Endothelial cell of umbilical vein (primary cell): ENCODE measurements at regions not wholly inside any gene's neighbourhood (a gene's known extent, or its start where the extent isn't known, plus 50 kb on each side); places are given as distances from the start of the nearest gene placed in this dataset.

Source experiments
- BruUV-seq: library from RNA; stranded (reverse); fragments of 400-500 nt; replicated peaks from 2 replicates; lab custom pipeline; 2021; lab: Mats Ljungman, UMichigan
- CTCF ChIA-PET: fragments of 300-600, 350-600 bp; sonication (Branson Sonifier 250); formaldehyde crosslinking; loops from one replicate; lab custom pipeline; 2021; ENCODE audit warnings: antibody characterized with exemption, inconsistent platforms; lab: Charles Lee
- POLR2A ChIA-PET: fragments of 300-600, 350-600 bp; sonication (Branson Sonifier 250); formaldehyde crosslinking; loops from one replicate; lab custom pipeline; 2021; ENCODE audit warnings: antibody characterized with exemption, inconsistent platforms; lab: Charles Lee
- DNase-seq: peaks from one replicate; pipeline ENCODE4 v3.0.0-alpha.2; 2011; ENCODE audit warnings: low read depth, low spot score
- FAIRE-seq: peaks from 2 replicates; lab custom pipeline; 2011; peaks lifted over from hg19 to GRCh38; lab: Jason Lieb, UNC
- H2AFZ ChIP-seq: 2 replicates; pipeline ENCODE4 v1.6.0; 2012; ENCODE audit warnings: low read depth, low read length, control low read depth, inconsistent platforms
- H3K27ac ChIP-seq: 2 replicates; pipeline ENCODE4 v1.5.1; 2011; ENCODE audit warnings: low read depth, mild to moderate bottlenecking, control low read depth, low read length, moderate library complexity; ENCODE audit not compliant: insufficient read depth
- H3K27me3 ChIP-seq, 2 experiments: 2 replicates each; pipeline versions ENCODE4 v1.6.0 to v1.6.1; 2011; ENCODE audit warnings: low read length in 2 of 2, mixed read lengths in 1 of 2; ENCODE audit not compliant: control insufficient read depth in 2 of 2, insufficient read depth in 2 of 2
- H3K36me3 ChIP-seq, 2 experiments: 2 replicates in 1 of 2; 3 replicates in 1 of 2; pipeline ENCODE4 v1.5.1; 2011; ENCODE audit warnings: low read length in 2 of 2, mild to moderate bottlenecking in 1 of 2, moderate library complexity in 1 of 2; ENCODE audit not compliant: control insufficient read depth in 2 of 2, insufficient read depth in 2 of 2; ENCODE audit errors: extremely low read depth in 1 of 2
- H3K4me1 ChIP-seq: 3 replicates; pipeline ENCODE4 v1.5.1; 2011; ENCODE audit warnings: mild to moderate bottlenecking, low read length; ENCODE audit not compliant: control insufficient read depth, insufficient read depth; ENCODE audit errors: extremely low read depth
- H3K4me2 ChIP-seq: 2 replicates; pipeline ENCODE4 v1.6.1; 2011; ENCODE audit warnings: low read length, control low read depth, mixed read lengths; ENCODE audit not compliant: insufficient read depth
- H3K4me3 ChIP-seq, 3 experiments: fragments of 200-600 bp in 1 of 3; sonication (generic), shearing (Covaris generic) in 1 of 3; replicated peaks in 1 of 3; 2 replicates each; pipeline ENCODE4 v1.5.1; 2011 to 2016; ENCODE audit warnings: control low read depth in 3 of 3, low read length in 3 of 3, mild to moderate bottlenecking in 2 of 3, inconsistent platforms in 1 of 3, low read depth in 1 of 3, moderate library complexity in 1 of 3; ENCODE audit not compliant: insufficient read depth in 1 of 3
- H3K79me2 ChIP-seq: 2 replicates; pipeline ENCODE4 v1.6.0; 2012; ENCODE audit warnings: low read length, inconsistent platforms; ENCODE audit not compliant: control insufficient read depth, insufficient read depth
- H3K9ac ChIP-seq: replicated peaks from 2 replicates; pipeline ENCODE3; 2011; ENCODE audit warnings: low read length, control low read depth; ENCODE audit not compliant: insufficient read depth; ENCODE audit errors: extremely low read depth
- H3K9me1 ChIP-seq: replicated peaks from 3 replicates; pipeline ENCODE4 v1.6.0; 2011; ENCODE audit warnings: mild to moderate bottlenecking, low read length; ENCODE audit not compliant: control insufficient read depth, insufficient read depth; ENCODE audit errors: extremely low read depth
- H3K9me3 ChIP-seq: replicated peaks from 2 replicates; pipeline ENCODE4 v1.5.1; 2012; ENCODE audit warnings: low read length, inconsistent platforms; ENCODE audit not compliant: control insufficient read depth, insufficient read depth
- H4K20me1 ChIP-seq: replicated peaks from 2 replicates; pipeline ENCODE3; 2011; ENCODE audit warnings: mild to moderate bottlenecking, low read length; ENCODE audit not compliant: control insufficient read depth, insufficient read depth; ENCODE audit errors: extremely low read depth
- CTCF ChIP-seq, 2 donors: IDR thresholded peaks; 1 replicate in 1 of 2; 2 replicates in 1 of 2; pipeline ENCODE4 v1.5.1; 2011; ENCODE audit warnings: low read length in 2 of 2, mild to moderate bottlenecking in 2 of 2, moderate library complexity in 2 of 2, control low read depth in 1 of 2, inconsistent platforms in 1 of 2, low read depth in 1 of 2; ENCODE audit not compliant: insufficient read depth in 1 of 2; ENCODE audit errors: extremely low read depth in 1 of 2
- EZH2 ChIP-seq: IDR thresholded peaks from 2 replicates; pipeline ENCODE4 v1.6.1; 2012; ENCODE audit warnings: borderline replicate concordance, low read depth, mild to moderate bottlenecking, moderate library complexity, low read length, inconsistent platforms; ENCODE audit not compliant: severe bottlenecking
- FOS ChIP-seq: IDR thresholded peaks from 2 replicates; pipeline ENCODE4 v1.6.1; 2011; ENCODE audit warnings: mild to moderate bottlenecking, low read length, moderate library complexity, borderline replicate concordance; ENCODE audit not compliant: insufficient read depth
- GATA2 ChIP-seq: IDR thresholded peaks from 2 replicates; pipeline ENCODE4 v1.7.0; 2011; ENCODE audit warnings: low read depth, mild to moderate bottlenecking, moderate library complexity, mixed read lengths, low read length; ENCODE audit not compliant: insufficient read length, insufficient read depth
- JUN ChIP-seq: IDR thresholded peaks from 2 replicates; pipeline ENCODE4 v1.6.1; 2011; ENCODE audit warnings: borderline replicate concordance, low read depth; ENCODE audit not compliant: insufficient read length, insufficient read depth
- MAX ChIP-seq: IDR thresholded peaks from 2 replicates; pipeline ENCODE4 v1.6.1; 2011; ENCODE audit not compliant: insufficient read depth, insufficient read length
- POLR2AphosphoS5 ChIP-seq: IDR thresholded peaks from 2 replicates; pipeline ENCODE4 v1.6.1; 2012; ENCODE audit warnings: low read depth, mild to moderate bottlenecking, control low read depth, low read length, moderate library complexity; ENCODE audit not compliant: insufficient read depth
- dilution Hi-C: fragments of 300-500 bp; cut with MboI; formaldehyde crosslinking; loops from one replicate; pipeline ENCODE4 v1.15.0; 2019; ENCODE audit warnings: low sequenced_read_pairs; ENCODE audit not compliant: extremely low pct_ligation_motif_present
- intact Hi-C: fragments of 100-400 bp; cut with micrococcal nuclease; formaldehyde crosslinking; loops from one replicate; pipeline ENCODE4 v1.10.0; 2022

GRCh38 chr2:204274991-204275390 is 270.3 kb upstream of the PARD3B start:
- Histone ChIP-seq H3K4me2 (no peak overlapping the region), H3K9me1 (no peaks in the 10 kb centered on the region), H3K9me3 (no peaks in the 10 kb centered on the region), H3K79me2 (no peaks in the 10 kb centered on the region), H3K4me3 (no peak overlapping the region), H4K20me1 (no peaks in the 10 kb centered on the region), H2AFZ (no peak overlapping the region), H3K9ac (no peak overlapping the region), H3K36me3 (no peaks in the 10 kb centered on the region), H3K4me1 (no peaks in the 10 kb centered on the region), H3K27me3 (peaks cover 7 to 16% of the 10 kb centered on the region in 2 experiments), H3K27ac (no peak overlapping the region)
- intact Hi-C loops, result no loop called here
- TF ChIP-seq GATA2 (no peak), EZH2 (no peak), FOS (no peak), MAX (no peak), CTCF (IDR thresholded peaks at IDR 0.05; ENCODE audit: extremely low read depth in 1 of 2, insufficient read depth in 1 of 2, low read depth in 1 of 2, low read length in 2 of 2) (no peak), POLR2AphosphoS5 (no peak), JUN (no peak)
- FAIRE-seq, result no peak
- no TSS peak for BruUV-seq
- dilution Hi-C loops, result no loop called here
- ChIA-PET CTCF (no interaction called here), POLR2A (no interaction called here)
- DNase-seq, result no peak
